ENCODE measurements at regions not wholly inside any gene's neighbourhood (a gene's known extent, or its start where the extent isn't known, plus 50 kb on each side); places are given as distances from the start of the nearest gene placed in this dataset.

- TF ChIP-seq CTCF (IDR thresholded peaks at IDR 0.05), result no peak
- no peak for TF ChIP-seq POLR2A (IDR thresholded peaks at IDR 0.05)
These were observed 1470.6 kb downstream of the PCDH19 start for GRCh38 chrX:98939456-98939855.

Data from adrenal gland (tissue), 5 donors.